ENCODE measurements at regions not wholly inside any gene's neighbourhood (a gene's known extent, or its start where the extent isn't known, plus 50 kb on each side); places are given as distances from the start of the nearest gene placed in this dataset.

- TF ChIP-seq ATF3 (CRISPR knock-in tag; IDR thresholded peaks at IDR 0.05) (no peak), TP53 (CRISPR knock-in tag; conservative IDR thresholded peaks at IDR 0.05) (no peak), RAD21 (CRISPR knock-in tag; IDR thresholded peaks at IDR 0.05) (no peak)
- TF ChIP-seq, protein P1, sequence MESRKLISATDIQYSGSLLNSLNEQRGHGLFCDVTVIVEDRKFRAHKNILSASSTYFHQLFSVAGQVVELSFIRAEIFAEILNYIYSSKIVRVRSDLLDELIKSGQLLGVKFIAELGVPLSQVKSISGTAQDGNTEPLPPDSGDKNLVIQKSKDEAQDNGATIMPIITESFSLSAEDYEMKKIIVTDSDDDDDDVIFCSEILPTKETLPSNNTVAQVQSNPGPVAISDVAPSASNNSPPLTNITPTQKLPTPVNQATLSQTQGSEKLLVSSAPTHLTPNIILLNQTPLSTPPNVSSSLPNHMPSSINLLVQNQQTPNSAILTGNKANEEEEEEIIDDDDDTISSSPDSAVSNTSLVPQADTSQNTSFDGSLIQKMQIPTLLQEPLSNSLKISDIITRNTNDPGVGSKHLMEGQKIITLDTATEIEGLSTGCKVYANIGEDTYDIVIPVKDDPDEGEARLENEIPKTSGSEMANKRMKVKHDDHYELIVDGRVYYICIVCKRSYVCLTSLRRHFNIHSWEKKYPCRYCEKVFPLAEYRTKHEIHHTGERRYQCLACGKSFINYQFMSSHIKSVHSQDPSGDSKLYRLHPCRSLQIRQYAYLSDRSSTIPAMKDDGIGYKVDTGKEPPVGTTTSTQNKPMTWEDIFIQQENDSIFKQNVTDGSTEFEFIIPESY (CRISPR knock-in tag; IDR thresholded peaks at IDR 0.05) = no peak
Measured at GRCh38 chr1:29518183-29518835, 282.0 kb downstream of the PTPRU start.
